Adrenal gland (tissue), 5 donors: ENCODE measurements at regions not wholly inside any gene's neighbourhood (a gene's known extent, or its start where the extent isn't known, plus 50 kb on each side); places are given as distances from the start of the nearest gene placed in this dataset.

ENCODE experiments used
- CTCF ChIP-seq, 6 experiments: fragments of 450-650 bp in 4 of 6; fragments of 200-600 bp in 2 of 6; sonication (generic) in 1 of 6; IDR thresholded peaks; 1 replicate in 5 of 6; 2 replicates in 1 of 6; pipeline versions ENCODE4 v1.5.1 to v1.8.0; 2016 to 2021; ENCODE audit warnings: antibody characterized with exemption in 6 of 6, mild to moderate bottlenecking in 2 of 6, moderate library complexity in 1 of 6
- POLR2A ChIP-seq, 2 donors: fragments of 450-650 bp; IDR thresholded peaks; one replicate each; pipeline ENCODE4 v1.6.1; 2017; ENCODE audit warnings: antibody characterized with exemption in 2 of 2, mild to moderate bottlenecking in 2 of 2, moderate library complexity in 1 of 2
- donor health status: DM: no; HTN: no; CAD: no.

DNA sequence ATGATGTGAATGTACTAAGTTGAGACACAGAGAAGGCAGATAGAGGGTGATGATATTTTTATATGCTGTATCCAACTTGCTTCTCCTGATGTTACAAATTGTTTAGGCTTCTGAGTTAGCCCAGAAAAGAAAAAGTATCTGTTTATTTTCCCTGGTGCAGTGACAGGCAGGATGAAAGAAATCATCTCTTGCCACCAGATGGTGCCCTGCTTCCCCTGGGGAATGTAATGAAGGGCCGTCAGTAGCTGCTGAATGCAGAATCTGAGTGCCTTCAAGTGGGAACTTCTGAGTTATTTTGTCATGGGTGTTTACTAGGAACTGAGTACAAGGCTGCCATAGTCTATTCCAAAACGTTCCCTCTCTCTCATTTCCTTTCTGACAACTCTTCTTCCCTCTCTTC is 525.6 kb downstream of the MBD2 start:
- TF ChIP-seq POLR2A (IDR thresholded peaks at IDR 0.05) (no peak), CTCF (IDR thresholded peaks at IDR 0.05) (peak in 4 of 6 experiments; percentile 16 to 47 (median 38))
